ENCODE measurements at regions not wholly inside any gene's neighbourhood (a gene's known extent, or its start where the extent isn't known, plus 50 kb on each side); places are given as distances from the start of the nearest gene placed in this dataset.

GRCh38 chr11:135015966-135016365 is 603.9 kb upstream of the B3GAT1 start:
- TF ChIP-seq CTCF (IDR thresholded peaks at IDR 0.05) (no peak), POLR2A (IDR thresholded peaks at IDR 0.05) (no peak)

Measured in heart left ventricle (tissue), 13 donors.